Breast epithelium (tissue), 4 donors: ENCODE measurements at regions not wholly inside any gene's neighbourhood (a gene's known extent, or its start where the extent isn't known, plus 50 kb on each side); places are given as distances from the start of the nearest gene placed in this dataset.

Source experiments
- DNase-seq, 2 donors: peaks; one replicate each; pipeline ENCODE4 v3.0.0-alpha.2; 2019; ENCODE audit warnings: low spot score in 2 of 2
- H3K27ac ChIP-seq, 2 donors: fragments of 200-600 bp; sonication (generic) in 1 of 2; one replicate each; pipeline ENCODE4 v1.5.1; 2016 to 2019; ENCODE audit warnings: mild to moderate bottlenecking in 1 of 2
- H3K27me3 ChIP-seq, 2 donors: fragments of 200-600 bp; sonication (generic) in 1 of 2; one replicate each; pipeline versions ENCODE4 v1.5.1 to v1.6.0; 2017 to 2019; ENCODE audit warnings: control low read depth in 1 of 2, mild to moderate bottlenecking in 1 of 2
- H3K36me3 ChIP-seq: fragments of 200-600 bp; one replicate; pipeline ENCODE4 v1.5.1; 2019
- H3K4me1 ChIP-seq, 2 donors: fragments of 200-600 bp; sonication (generic); one replicate each; pipeline ENCODE4 v1.5.1; 2016 to 2019; ENCODE audit warnings: control low read depth in 1 of 2
- H3K4me3 ChIP-seq, 3 donors: fragments of 200-600 bp; sonication (generic); 1 replicate in 2 of 3; 2 replicates in 1 of 3; pipeline ENCODE4 v1.5.1; 2016 to 2019; ENCODE audit warnings: mild to moderate bottlenecking in 3 of 3, moderate library complexity in 2 of 3
- H3K9me3 ChIP-seq, 2 donors: fragments of 200-600 bp; sonication (generic) in 1 of 2; one replicate each; pipeline ENCODE4 v1.5.1; 2016 to 2019; ENCODE audit warnings: control low read depth in 1 of 2
- CTCF ChIP-seq, 3 donors: fragments of 450-650 bp; IDR thresholded peaks; one replicate each; pipeline ENCODE4 v1.5.1; 2016 to 2017; ENCODE audit warnings: antibody characterized with exemption in 3 of 3, mild to moderate bottlenecking in 3 of 3, moderate library complexity in 3 of 3
- POLR2A ChIP-seq: fragments of 450-650 bp; IDR thresholded peaks from one replicate; pipeline ENCODE4 v1.6.1; 2016; ENCODE audit warnings: antibody characterized with exemption, mild to moderate bottlenecking, moderate library complexity
- POLR2AphosphoS5 ChIP-seq, 3 donors: sonication (generic); formaldehyde crosslinking; IDR thresholded peaks; one replicate each; pipeline ENCODE4 v1.6.1; 2017; ENCODE audit warnings: antibody characterized with exemption in 3 of 3
- intact Hi-C: fragments of 100-400 bp; cut with DNase I; formaldehyde crosslinking; loops from one replicate; pipeline ENCODE4 v1.15.1; 2023; ENCODE audit warnings: low total_unique reads

DNA sequence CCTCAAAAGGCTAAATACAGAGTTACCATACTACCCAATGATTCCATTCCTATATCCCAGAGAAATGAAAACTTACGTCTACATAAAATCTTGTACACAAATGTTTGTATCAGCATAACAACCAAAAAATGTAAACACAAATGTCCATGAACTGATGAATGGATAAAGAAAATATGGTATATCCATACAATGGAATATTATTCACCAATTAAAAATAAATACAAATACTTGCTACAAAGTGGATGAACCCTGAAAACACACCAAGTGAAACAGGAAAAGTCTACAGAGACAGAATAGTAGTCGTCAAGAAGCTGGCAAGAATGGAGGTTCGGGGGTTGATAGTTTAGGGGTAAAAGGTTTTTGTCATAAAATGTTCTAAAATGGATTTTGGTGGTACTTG, 54.0 kb upstream of the ANKRD28 start:
- Histone ChIP-seq H3K36me3 (no peaks in the 10 kb centered on the region), H3K27ac (no peak overlapping the region), H3K4me1 (no peaks in the 10 kb centered on the region), H3K4me3 (no peak overlapping the region), H3K27me3 (no peaks in the 10 kb centered on the region), H3K9me3 (peaks cover 0 to 6% of the 10 kb centered on the region in 2 donors)
- TF ChIP-seq POLR2AphosphoS5 (IDR thresholded peaks at IDR 0.05): no peak
- TF ChIP-seq POLR2A: no peak
- no peak for TF ChIP-seq CTCF (IDR thresholded peaks at IDR 0.05)
- no peak for DNase-seq
- intact Hi-C loops: no loop called here

- peak overlapping the region; percentile 92 to 98 (median 94) for H3K4me3 ChIP-seq
- no peaks in the 10 kb centered on the region for H3K27me3 ChIP-seq
- H3K4me1 ChIP-seq: no peaks in the 10 kb centered on the region
- no peaks in the 10 kb centered on the region for H3K9me3 ChIP-seq
- intact Hi-C loops: no loop called here
- TF ChIP-seq POLR2A (no peak), POLR2AphosphoS5 (IDR thresholded peaks at IDR 0.05) (peak in 1 of 3 donors; percentile 8), CTCF (IDR thresholded peaks at IDR 0.05) (peak; percentile 6 to 45 (median 25))
- H3K36me3 ChIP-seq: no peaks in the 10 kb centered on the region
- DNase-seq: peak; percentile 29 to 63
- peak overlapping the region; percentile 90 to 92 for H3K27ac ChIP-seq
Measured at GRCh38 chr3:15858547-15859506, 61.0 kb upstream of the ANKRD28 start.

GRCh38 chr3:15859507-15860013, 61.8 kb upstream of the ANKRD28 start:
- Histone ChIP-seq H3K27me3 (no peaks in the 10 kb centered on the region), H3K4me1 (no peaks in the 10 kb centered on the region), H3K36me3 (no peaks in the 10 kb centered on the region), H3K9me3 (no peaks in the 10 kb centered on the region), H3K4me3 (peak overlapping the region; percentile 92 to 98 (median 94)), H3K27ac (peak overlapping the region; percentile 90 to 92)
- DNase-seq: peak; percentile 71 to 74
- no peak for TF ChIP-seq CTCF (IDR thresholded peaks at IDR 0.05)
- peak in 1 of 3 donors; percentile 23 for TF ChIP-seq POLR2AphosphoS5 (IDR thresholded peaks at IDR 0.05)
- intact Hi-C loops: no loop called here

DNA sequence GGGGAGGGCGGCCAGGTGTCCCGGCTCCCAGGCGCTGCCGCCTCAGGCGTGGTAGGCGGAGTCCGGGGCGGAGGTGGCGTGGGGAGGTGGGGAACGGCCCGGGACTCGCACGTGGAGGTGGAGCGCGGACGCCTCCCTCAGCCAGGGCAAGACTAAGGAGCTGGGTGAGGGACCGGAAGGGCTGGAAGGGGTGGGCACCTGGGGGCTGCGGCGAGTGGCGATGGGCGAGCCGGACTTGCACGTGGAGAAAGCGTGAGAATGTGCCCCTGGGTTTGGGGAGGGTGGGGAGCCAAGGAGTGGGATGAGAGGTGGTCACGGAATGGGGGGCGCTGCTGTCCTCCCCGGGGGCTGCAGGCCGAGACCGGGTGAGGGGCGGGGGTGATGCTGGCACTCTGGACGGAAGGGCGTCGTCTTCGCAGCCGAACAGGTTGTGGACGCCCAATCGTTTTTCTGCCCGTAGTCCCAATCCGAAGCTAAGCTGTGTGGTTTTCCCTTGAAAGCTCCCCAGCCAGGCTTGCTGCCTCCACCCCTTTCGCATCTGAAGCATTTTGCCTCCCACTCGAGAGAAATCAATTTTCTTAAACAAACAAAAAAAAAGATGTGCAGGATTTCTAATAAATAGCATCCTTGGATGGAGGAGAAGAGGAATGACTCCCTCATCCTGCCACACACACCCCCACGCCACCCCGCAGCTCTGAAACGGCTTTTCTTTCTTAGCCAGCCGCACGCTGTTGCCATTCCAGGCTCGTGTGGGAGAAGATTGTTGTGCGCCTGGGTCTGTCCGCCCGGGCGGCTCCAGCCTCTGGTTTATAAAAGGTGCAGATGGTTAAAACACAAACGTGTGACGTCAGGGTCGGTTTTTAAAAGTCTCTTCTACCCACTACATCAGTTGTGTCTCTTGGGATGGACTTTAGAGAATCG, 62.5 kb upstream of the ANKRD28 start:
- intact Hi-C loops: no loop called here
- H3K4me1 ChIP-seq: no peaks in the 10 kb centered on the region
- peak; percentile 22 to 59 for DNase-seq
- H3K4me3 ChIP-seq: peak overlapping the region; percentile 92 to 98 (median 94)
- H3K9me3 ChIP-seq: no peaks in the 10 kb centered on the region
- no peaks in the 10 kb centered on the region for H3K36me3 ChIP-seq
- H3K27ac ChIP-seq: peak overlapping the region; percentile 90 to 92
- H3K27me3 ChIP-seq: no peaks in the 10 kb centered on the region
- no peak for TF ChIP-seq POLR2AphosphoS5 (IDR thresholded peaks at IDR 0.05)
- no peak for TF ChIP-seq CTCF (IDR thresholded peaks at IDR 0.05)
- TF ChIP-seq POLR2A: no peak
